ENCODE measurements at regions not wholly inside any gene's neighbourhood (a gene's known extent, or its start where the extent isn't known, plus 50 kb on each side); places are given as distances from the start of the nearest gene placed in this dataset.

DNA sequence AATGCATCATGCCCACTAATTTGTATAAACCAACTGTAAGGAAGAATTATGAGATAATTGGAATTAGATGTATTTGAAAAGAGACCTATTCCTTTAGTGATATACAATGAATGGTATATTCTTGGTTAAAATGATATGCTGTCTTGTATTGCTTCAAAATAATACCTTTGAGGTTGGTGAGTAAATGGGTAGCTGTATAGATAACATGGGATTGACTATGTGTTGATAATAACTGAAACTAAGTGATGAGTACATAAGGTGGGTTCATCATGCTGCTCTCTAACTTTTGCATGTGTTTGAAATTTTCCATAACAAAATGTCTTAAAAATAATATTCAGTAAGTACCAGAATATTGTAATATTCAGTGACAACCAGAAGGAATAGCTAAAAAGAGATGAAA is 272.6 kb upstream of the ZPLD1 start:
- Histone ChIP-seq H3K27me3 (ENCODE audit: control insufficient read depth in 4 of 4, insufficient read depth in 4 of 4, low read length in 3 of 4) (no peaks in the 10 kb centered on the region), H3K9me3 (ENCODE audit: control insufficient read depth in 4 of 4, low read length in 3 of 4) (no peaks in the 10 kb centered on the region), H3K36me3 (ENCODE audit: control insufficient read depth in 4 of 4, insufficient read depth in 3 of 4, low read depth in 1 of 4, low read length in 3 of 4) (no peaks in the 10 kb centered on the region), H3K27ac (ENCODE audit: low read depth in 1 of 2, low read length in 2 of 2) (no peak overlapping the region), H3K9ac (ENCODE audit: low read depth in 1 of 2, low read length in 2 of 2) (no peak overlapping the region), H3K4me3 (ENCODE audit: low read depth in 1 of 3, low read length in 3 of 3) (no peak overlapping the region), H3K4me1 (ENCODE audit: control insufficient read depth in 4 of 4, insufficient read depth in 4 of 4, low read length in 3 of 4) (peaks cover 7 to 13% (median 9%) of the 10 kb centered on the region in 4 donors)
- TF ChIP-seq EGR1 (IDR thresholded peaks at IDR 0.05; ENCODE audit: low read depth in 2 of 2) = no peak
- TF ChIP-seq, protein P1, sequence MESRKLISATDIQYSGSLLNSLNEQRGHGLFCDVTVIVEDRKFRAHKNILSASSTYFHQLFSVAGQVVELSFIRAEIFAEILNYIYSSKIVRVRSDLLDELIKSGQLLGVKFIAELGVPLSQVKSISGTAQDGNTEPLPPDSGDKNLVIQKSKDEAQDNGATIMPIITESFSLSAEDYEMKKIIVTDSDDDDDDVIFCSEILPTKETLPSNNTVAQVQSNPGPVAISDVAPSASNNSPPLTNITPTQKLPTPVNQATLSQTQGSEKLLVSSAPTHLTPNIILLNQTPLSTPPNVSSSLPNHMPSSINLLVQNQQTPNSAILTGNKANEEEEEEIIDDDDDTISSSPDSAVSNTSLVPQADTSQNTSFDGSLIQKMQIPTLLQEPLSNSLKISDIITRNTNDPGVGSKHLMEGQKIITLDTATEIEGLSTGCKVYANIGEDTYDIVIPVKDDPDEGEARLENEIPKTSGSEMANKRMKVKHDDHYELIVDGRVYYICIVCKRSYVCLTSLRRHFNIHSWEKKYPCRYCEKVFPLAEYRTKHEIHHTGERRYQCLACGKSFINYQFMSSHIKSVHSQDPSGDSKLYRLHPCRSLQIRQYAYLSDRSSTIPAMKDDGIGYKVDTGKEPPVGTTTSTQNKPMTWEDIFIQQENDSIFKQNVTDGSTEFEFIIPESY (IDR thresholded peaks at IDR 0.05) = no peak
- no peak for TF ChIP-seq SP1 (IDR thresholded peaks at IDR 0.05)
- TF ChIP-seq, protein P2, sequence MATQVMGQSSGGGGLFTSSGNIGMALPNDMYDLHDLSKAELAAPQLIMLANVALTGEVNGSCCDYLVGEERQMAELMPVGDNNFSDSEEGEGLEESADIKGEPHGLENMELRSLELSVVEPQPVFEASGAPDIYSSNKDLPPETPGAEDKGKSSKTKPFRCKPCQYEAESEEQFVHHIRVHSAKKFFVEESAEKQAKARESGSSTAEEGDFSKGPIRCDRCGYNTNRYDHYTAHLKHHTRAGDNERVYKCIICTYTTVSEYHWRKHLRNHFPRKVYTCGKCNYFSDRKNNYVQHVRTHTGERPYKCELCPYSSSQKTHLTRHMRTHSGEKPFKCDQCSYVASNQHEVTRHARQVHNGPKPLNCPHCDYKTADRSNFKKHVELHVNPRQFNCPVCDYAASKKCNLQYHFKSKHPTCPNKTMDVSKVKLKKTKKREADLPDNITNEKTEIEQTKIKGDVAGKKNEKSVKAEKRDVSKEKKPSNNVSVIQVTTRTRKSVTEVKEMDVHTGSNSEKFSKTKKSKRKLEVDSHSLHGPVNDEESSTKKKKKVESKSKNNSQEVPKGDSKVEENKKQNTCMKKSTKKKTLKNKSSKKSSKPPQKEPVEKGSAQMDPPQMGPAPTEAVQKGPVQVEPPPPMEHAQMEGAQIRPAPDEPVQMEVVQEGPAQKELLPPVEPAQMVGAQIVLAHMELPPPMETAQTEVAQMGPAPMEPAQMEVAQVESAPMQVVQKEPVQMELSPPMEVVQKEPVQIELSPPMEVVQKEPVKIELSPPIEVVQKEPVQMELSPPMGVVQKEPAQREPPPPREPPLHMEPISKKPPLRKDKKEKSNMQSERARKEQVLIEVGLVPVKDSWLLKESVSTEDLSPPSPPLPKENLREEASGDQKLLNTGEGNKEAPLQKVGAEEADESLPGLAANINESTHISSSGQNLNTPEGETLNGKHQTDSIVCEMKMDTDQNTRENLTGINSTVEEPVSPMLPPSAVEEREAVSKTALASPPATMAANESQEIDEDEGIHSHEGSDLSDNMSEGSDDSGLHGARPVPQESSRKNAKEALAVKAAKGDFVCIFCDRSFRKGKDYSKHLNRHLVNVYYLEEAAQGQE (IDR thresholded peaks at IDR 0.05) = no peak
- TF ChIP-seq FOXA2 (IDR thresholded peaks at IDR 0.05) = no peak
- no peak for TF ChIP-seq FOXA1 (IDR thresholded peaks at IDR 0.05)
- TF ChIP-seq HNF4G (IDR thresholded peaks at IDR 0.05) = no peak
- TF ChIP-seq, protein P3, sequence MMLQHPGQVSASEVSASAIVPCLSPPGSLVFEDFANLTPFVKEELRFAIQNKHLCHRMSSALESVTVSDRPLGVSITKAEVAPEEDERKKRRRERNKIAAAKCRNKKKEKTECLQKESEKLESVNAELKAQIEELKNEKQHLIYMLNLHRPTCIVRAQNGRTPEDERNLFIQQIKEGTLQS (IDR thresholded peaks at IDR 0.05) = no peak
- TF ChIP-seq HNF4A (conservative IDR thresholded peaks at IDR 0.05) = no peak
- no peak for TF ChIP-seq TAF1 (conservative IDR thresholded peaks at IDR 0.05)
- TF ChIP-seq, protein P4, sequence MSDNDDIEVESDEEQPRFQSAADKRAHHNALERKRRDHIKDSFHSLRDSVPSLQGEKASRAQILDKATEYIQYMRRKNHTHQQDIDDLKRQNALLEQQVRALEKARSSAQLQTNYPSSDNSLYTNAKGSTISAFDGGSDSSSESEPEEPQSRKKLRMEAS (IDR thresholded peaks at IDR 0.05) = no peak
- no peak for TF ChIP-seq NR2F2 (IDR thresholded peaks at IDR 0.05)
- TF ChIP-seq, protein P5, sequence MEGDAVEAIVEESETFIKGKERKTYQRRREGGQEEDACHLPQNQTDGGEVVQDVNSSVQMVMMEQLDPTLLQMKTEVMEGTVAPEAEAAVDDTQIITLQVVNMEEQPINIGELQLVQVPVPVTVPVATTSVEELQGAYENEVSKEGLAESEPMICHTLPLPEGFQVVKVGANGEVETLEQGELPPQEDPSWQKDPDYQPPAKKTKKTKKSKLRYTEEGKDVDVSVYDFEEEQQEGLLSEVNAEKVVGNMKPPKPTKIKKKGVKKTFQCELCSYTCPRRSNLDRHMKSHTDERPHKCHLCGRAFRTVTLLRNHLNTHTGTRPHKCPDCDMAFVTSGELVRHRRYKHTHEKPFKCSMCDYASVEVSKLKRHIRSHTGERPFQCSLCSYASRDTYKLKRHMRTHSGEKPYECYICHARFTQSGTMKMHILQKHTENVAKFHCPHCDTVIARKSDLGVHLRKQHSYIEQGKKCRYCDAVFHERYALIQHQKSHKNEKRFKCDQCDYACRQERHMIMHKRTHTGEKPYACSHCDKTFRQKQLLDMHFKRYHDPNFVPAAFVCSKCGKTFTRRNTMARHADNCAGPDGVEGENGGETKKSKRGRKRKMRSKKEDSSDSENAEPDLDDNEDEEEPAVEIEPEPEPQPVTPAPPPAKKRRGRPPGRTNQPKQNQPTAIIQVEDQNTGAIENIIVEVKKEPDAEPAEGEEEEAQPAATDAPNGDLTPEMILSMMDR (IDR thresholded peaks at IDR 0.05; ENCODE audit: low read depth, low read length, missing input control) = no peak
- no peak for TF ChIP-seq YY1 (IDR thresholded peaks at IDR 0.05)
- no peak for TF ChIP-seq RXRA (IDR thresholded peaks at IDR 0.05)
- no peak for TF ChIP-seq GABPA (IDR thresholded peaks at IDR 0.05 in 1 of 2, conservative IDR thresholded peaks at IDR 0.05 in 1 of 2)
- TF ChIP-seq JUND (IDR thresholded peaks at IDR 0.05) = no peak
- TF ChIP-seq RAD21 (IDR thresholded peaks at IDR 0.05) = no peak
- no peak for DNase-seq (ENCODE audit: low spot score)
